ENCODE measurements at regions not wholly inside any gene's neighbourhood (a gene's known extent, or its start where the extent isn't known, plus 50 kb on each side); places are given as distances from the start of the nearest gene placed in this dataset.

- no peak for DNase-seq (ENCODE audit: low read depth)
These were observed 60.4 kb upstream of the HAO2 start for GRCh38 chr1:119308130-119308700.

GRCh38 chr1:119308806-119309205 lies 59.8 kb upstream of the HAO2 start:
- no peak for DNase-seq (ENCODE audit: low read depth)

GRCh38 chr1:119310301-119310700 lies 58.3 kb upstream of the HAO2 start:
- DNase-seq (ENCODE audit: low read depth): no peak

GRCh38 chr1:119312500-119312899 lies 56.1 kb upstream of the HAO2 start:
- DNase-seq (ENCODE audit: low read depth): no peak

- no peak for DNase-seq (ENCODE audit: low read depth)
These were observed 54.4 kb upstream of the HAO2 start for GRCh38 chr1:119314001-119314796.

GRCh38 chr1:119316870-119317416 lies 51.6 kb upstream of the HAO2 start:
- no peak for DNase-seq (ENCODE audit: low read depth)

- no peak for DNase-seq (ENCODE audit: low read depth)
These were observed 49.9 kb upstream of the HAO2 start for GRCh38 chr1:119318466-119319309.

Measured in activated T-cell treated with anti-CD3 and anti-CD28 coated beads for 48 hours (primary cell).